Left ventricle myocardium superior (tissue), 1 donor: ENCODE measurements at regions not wholly inside any gene's neighbourhood (a gene's known extent, or its start where the extent isn't known, plus 50 kb on each side); places are given as distances from the start of the nearest gene placed in this dataset.
A peak's percentile ranks its signal among the peaks of the same experiment; 100 is the strongest.
"Not testable (repeated sequence)": the region's sequence is repeated elsewhere in the genome, so short reads cannot be mapped to it uniquely, and the experiment has no call there.

Source experiments
- ATAC-seq: fragments of 200-7000 bp; cut with Tn5 transposase; one replicate; pipeline ENCODE4 v1.9.1; 2020; ENCODE audit warnings: mild to moderate bottlenecking, moderate library complexity
- DNase-seq: peaks from one replicate; pipeline ENCODE4 v3.0.0-alpha.2; 2020
- intact Hi-C: fragments of 100-400 bp; cut with micrococcal nuclease; formaldehyde crosslinking; loops from one replicate; pipeline ENCODE4 v1.11.0; 2022
- donor health status: DM: no; HTN: yes; CAD: no; lungs with severe emphysema.

- DNase-seq (no peak), ATAC-seq (no peak)
- intact Hi-C loops: no loop called here
Measured at GRCh38 chr7:68725843-68726785, 872.2 kb upstream of the AUTS2 start.

- intact Hi-C loops, ATAC-seq, DNase-seq: not testable (repeated sequence)
Measured at GRCh38 chr7:68728720-68729119, 869.6 kb upstream of the AUTS2 start.

- peak; percentile 71 for ATAC-seq
- no peak for DNase-seq
- intact Hi-C loops: no loop called here
Measured at GRCh38 chr7:68729371-68729770, 868.9 kb upstream of the AUTS2 start.

- intact Hi-C loops: no loop called here
- ATAC-seq (no peak), DNase-seq (no peak)
Measured at GRCh38 chr7:68730194-68730593, 868.1 kb upstream of the AUTS2 start.

GRCh38 chr7:68730964-68731363, 867.3 kb upstream of the AUTS2 start:
- ATAC-seq (no peak), DNase-seq (no peak)
- intact Hi-C loops: no loop called here

- intact Hi-C loops: no loop called here
- DNase-seq: no peak
- ATAC-seq: peak; percentile 50
Measured at GRCh38 chr7:68733219-68734153, 864.8 kb upstream of the AUTS2 start.

GRCh38 chr7:68734431-68734830, 863.8 kb upstream of the AUTS2 start:
- intact Hi-C loops: no loop called here
- no peak for DNase-seq
- no peak for ATAC-seq

GRCh38 chr7:68739306-68739705, 859.0 kb upstream of the AUTS2 start:
- intact Hi-C loops: no loop called here
- DNase-seq (no peak), ATAC-seq (no peak)

- DNase-seq (no peak), ATAC-seq (no peak)
- intact Hi-C loops: no loop called here
Measured at GRCh38 chr7:68744036-68744435, 854.2 kb upstream of the AUTS2 start.

GRCh38 chr7:68748934-68749900, 849.1 kb upstream of the AUTS2 start:
- ATAC-seq (no peak), DNase-seq (no peak)
- intact Hi-C loops: no loop called here

GRCh38 chr7:68752485-68753178, 845.6 kb upstream of the AUTS2 start:
- ATAC-seq (peak; percentile 70), DNase-seq (peak; percentile 32)
- intact Hi-C loops: no loop called here

- DNase-seq (no peak), ATAC-seq (no peak)
- intact Hi-C loops: no loop called here
Measured at GRCh38 chr7:68754414-68754813, 843.9 kb upstream of the AUTS2 start.

GRCh38 chr7:68756986-68757495, 841.2 kb upstream of the AUTS2 start:
- ATAC-seq: no peak
- intact Hi-C loops: no loop called here
- DNase-seq: no peak

- DNase-seq (no peak), ATAC-seq (no peak)
- intact Hi-C loops: no loop called here
Measured at GRCh38 chr7:68760556-68760955, 837.7 kb upstream of the AUTS2 start.

GRCh38 chr7:68767462-68767861, 830.8 kb upstream of the AUTS2 start:
- ATAC-seq (no peak), DNase-seq (no peak)
- intact Hi-C loops: no loop called here

GRCh38 chr7:68770649-68771048, 827.6 kb upstream of the AUTS2 start:
- ATAC-seq: peak; percentile 91
- intact Hi-C loops: no loop called here

GRCh38 chr7:68776326-68776725, 821.9 kb upstream of the AUTS2 start:
- ATAC-seq (no peak), DNase-seq (no peak)
- intact Hi-C loops: no loop called here

More at GRCh38 chr7:68770649-68771048, 827.6 kb upstream of the AUTS2 start:
- peak; percentile 83 for DNase-seq

- no peak for DNase-seq
- ATAC-seq: no peak
- intact Hi-C loops: no loop called here
Measured at GRCh38 chr7:68783684-68784083, 814.6 kb upstream of the AUTS2 start.
